ENCODE measurements at regions not wholly inside any gene's neighbourhood (a gene's known extent, or its start where the extent isn't known, plus 50 kb on each side); places are given as distances from the start of the nearest gene placed in this dataset.

DNA sequence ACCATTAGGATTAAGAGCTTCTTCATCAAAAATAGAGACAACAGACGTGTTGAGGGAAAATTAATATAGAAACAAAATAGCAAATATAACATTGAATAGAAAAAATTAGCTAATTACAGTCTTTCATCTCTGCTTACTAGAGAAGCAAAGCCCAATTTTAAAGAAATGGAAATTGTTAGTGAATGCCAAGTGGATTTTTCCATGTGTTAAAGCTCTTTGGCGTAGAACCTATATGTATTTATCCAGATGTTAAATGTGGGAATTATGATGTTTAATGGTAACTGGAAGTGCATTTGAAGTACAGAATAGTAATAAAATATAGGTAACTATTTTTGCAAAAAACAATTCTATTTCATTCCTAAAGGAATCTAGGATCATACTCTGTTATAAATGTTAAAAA is 212.0 kb upstream of the COL3A1 start:
- TF ChIP-seq LEF1 (IDR thresholded peaks at IDR 0.05; ENCODE audit: borderline replicate concordance), result no peak
- no peak for TF ChIP-seq NFRKB (IDR thresholded peaks at IDR 0.05)
- TF ChIP-seq L3MBTL2 (conservative IDR thresholded peaks at IDR 0.05), result no peak
- no peak for TF ChIP-seq ELF4 (IDR thresholded peaks at IDR 0.05)
- no peak for TF ChIP-seq TARDBP (IDR thresholded peaks at IDR 0.05)
- TF ChIP-seq SUZ12 (IDR thresholded peaks at IDR 0.05), result no peak
- TF ChIP-seq, protein P1, sequence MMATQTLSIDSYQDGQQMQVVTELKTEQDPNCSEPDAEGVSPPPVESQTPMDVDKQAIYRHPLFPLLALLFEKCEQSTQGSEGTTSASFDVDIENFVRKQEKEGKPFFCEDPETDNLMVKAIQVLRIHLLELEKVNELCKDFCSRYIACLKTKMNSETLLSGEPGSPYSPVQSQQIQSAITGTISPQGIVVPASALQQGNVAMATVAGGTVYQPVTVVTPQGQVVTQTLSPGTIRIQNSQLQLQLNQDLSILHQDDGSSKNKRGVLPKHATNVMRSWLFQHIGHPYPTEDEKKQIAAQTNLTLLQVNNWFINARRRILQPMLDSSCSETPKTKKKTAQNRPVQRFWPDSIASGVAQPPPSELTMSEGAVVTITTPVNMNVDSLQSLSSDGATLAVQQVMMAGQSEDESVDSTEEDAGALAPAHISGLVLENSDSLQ (IDR thresholded peaks at IDR 0.05), result no peak
- TF ChIP-seq SP1 (IDR thresholded peaks at IDR 0.05), result no peak
- no peak for TF ChIP-seq FOXK2 (IDR thresholded peaks at IDR 0.05)

Data from HEK293T (cell line).